GM19468 (cell line): ENCODE measurements at regions not wholly inside any gene's neighbourhood (a gene's known extent, or its start where the extent isn't known, plus 50 kb on each side); places are given as distances from the start of the nearest gene placed in this dataset.

Experiments used
- ATAC-seq: cut with Tn5 transposase; IDR thresholded peaks from one replicate; pipeline ENCODE4 v1.9.1; 2021; ENCODE audit warnings: mild to moderate bottlenecking, moderate library complexity, moderate number of reproducible peaks; ENCODE audit not compliant: unreplicated experiment; ENCODE audit errors: extremely low read depth

DNA sequence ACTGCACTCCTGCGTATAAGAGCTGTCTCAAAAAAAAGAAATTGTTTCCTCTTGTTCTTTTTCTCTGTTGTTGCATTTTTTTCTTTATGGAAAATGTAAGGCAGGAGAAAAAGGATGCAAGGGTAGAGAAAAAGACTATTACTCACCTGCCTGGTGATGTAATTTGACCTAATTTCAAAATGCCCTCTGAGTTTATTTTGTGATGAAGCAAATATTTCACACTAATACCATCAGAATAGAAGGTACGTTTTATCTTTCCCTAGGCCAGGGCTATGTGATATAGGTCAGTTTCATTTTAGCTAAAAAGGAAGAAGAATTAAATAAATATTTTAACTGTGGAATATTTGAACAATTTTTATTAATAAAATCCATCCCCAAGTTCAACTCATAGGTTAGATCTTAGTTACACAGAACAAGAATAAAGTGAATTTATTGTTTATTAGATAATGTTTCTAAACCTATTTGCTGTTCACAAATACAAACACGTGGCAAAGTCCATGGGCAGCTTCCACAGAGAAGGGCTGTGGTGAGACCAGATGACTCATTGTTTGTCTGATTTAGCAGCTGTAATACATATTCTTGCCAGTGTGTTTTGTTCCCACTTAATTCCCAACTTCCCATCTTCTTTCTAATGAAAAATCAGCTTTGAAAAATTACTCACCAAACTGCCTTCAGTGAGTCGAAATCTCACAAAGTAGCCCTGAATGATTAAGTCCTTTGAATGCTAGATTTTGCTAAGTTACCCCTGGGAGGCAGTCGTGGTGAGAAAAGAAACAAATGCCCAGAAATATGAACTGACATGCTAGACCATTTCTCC is 52.8 kb upstream of the CCDC112 start:
- ATAC-seq = no peak

DNA sequence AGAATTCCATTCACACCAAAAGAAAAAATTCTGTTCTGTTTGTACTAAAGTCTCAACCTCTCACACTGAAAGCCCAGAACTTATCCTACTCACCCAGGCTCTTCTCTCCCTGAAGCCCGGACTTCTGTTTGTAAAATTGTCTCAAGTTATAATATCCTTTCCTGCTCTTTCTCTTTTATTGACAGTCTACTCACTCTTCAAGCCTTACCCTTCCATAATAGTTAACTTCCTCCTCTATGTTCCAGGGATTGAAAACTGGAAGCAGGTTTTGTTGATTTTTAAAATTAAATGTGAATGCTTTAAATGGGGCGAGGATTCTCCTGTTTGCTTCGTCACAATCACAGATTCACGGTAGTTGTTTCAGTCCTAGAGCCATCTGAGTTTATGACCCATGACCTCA is 51.7 kb upstream of the CCDC112 start:
- no peak for ATAC-seq
